CD4-positive, alpha-beta T cell treated with Interleukin-17A for 4 hours (primary cell): ENCODE measurements at regions not wholly inside any gene's neighbourhood (a gene's known extent, or its start where the extent isn't known, plus 50 kb on each side); places are given as distances from the start of the nearest gene placed in this dataset.
"Not testable (repeated sequence)": the region's sequence is repeated elsewhere in the genome, so short reads cannot be mapped to it uniquely, and the experiment has no call there.

Experiments used
- DNase-seq: peaks from one replicate; pipeline ENCODE4 v3.0.0-alpha.2; 2020; ENCODE audit warnings: mixed read lengths

DNA sequence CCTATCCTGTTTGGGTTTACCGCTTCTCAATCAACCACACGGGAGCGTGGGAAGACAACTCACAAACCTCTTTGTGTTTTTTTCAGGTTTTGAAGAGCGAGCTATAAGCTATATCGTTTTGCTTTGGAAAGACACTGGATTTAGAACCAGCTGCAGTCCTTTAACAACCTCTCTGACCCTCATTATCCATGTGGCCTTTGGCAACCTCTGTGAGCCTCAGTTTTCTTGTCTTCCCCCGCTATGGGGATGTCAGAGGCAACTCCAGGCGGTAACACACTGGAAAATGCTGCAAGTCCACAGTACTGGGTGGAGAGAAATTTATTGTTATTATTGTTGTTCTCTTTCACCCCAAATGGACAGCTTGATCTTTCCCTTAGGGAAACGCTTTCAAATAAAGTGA, 100.0 kb downstream of the ETS2 start:
- no peak for DNase-seq

DNA sequence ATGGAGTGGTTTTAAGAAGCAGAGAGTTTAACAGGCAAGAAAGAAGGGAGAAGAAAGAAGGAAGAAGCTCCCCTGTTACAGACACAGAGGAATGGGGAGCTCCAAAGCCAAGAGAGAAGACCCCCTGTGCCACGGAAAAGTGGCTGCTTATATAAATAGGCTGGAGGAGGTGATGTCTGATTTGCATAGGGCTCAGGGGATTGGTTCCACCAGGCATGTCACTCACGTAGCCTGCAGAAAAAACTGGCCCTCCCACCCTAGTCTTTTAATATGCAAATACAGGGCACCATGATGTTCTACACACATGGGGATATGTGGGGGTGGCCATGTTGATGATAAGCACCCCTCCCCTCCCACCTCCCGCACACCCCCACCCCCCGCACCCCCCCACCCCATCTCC, 99.6 kb downstream of the ETS2 start:
- DNase-seq, result no peak

GRCh38 chr21:38903690-38904139, 98.0 kb downstream of the ETS2 start:
- no peak for DNase-seq

DNA sequence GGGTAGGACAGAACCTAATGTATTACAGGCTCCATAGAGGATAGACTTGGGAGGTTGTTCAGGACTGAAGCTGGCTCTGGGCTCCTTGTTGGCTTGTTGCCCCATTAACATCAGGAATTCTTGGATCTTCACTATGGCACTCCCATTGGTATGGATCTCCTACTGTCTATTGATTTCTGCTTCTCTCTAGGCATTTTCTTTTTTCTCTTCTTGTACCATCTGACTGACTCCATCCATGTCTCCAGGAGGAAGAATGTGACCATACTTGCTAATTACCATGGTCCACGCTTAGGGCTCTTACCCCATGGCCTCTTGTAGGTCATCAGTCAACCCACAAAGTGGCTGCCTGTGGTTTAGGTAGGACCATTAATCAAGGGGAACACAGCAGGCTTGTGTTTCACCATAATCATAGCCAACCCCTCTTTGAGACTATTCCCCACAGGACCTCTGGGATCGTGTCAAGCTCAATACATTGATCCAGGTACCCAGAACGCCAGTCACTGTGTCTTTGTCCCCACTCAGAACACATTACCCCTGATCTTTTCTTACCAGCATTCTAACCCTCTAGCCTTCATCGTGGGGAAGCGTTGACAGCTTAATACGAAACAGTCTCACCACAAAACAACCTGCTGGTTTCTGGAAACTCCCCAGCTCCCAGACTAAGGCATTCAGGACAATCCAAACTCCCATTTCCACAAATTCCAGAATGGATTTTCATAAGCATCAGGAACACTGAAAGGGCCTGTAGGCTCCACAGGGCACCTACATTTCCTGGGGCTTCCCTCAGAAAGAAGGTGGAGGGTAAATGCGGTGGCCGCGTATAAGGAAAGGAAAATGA, 97.1 kb downstream of the ETS2 start:
- no peak for DNase-seq

DNA sequence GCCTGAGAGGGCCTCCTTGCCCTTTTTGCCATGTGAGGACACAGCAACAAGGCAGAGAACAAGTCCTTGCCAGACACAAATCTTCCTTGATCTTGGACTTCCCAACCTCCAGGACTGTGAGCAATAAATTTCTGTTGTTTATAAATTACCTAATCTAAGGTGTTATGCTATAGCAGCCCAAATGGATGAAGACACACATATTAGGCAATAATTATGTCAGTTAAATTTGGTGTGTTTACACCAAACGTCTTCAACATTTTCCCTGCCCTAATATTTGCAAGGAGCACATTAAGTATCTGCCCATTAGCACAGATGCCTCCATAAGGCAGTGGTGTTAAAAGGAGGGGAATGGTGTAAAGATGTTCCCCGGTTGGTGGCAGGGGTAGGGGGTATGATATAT, 94.8 kb downstream of the ETS2 start:
- DNase-seq, result no peak

DNA sequence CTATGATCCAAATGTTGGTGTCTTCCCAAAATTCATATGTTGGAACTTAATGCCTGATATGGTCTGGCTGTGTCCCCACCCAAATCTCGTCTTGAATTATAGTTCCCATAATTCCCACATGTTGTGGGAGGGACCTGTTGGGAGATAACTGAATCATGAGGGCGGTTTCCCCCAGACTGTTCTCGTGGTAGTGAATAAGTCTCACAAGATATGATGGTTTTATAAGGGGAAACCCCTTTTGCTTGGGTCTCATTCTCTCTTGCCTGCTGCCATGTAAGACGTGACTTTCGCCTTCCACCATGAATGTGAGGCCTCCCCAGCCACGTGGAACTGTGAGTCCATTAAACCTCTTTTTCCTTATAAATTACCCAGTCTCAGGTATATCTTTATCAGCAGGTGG, 94.3 kb downstream of the ETS2 start:
- not testable (repeated sequence) for DNase-seq

GRCh38 chr21:38899277-38899947, 93.7 kb downstream of the ETS2 start:
- no peak for DNase-seq

GRCh38 chr21:38898422-38899096, 92.8 kb downstream of the ETS2 start:
- no peak for DNase-seq

DNA sequence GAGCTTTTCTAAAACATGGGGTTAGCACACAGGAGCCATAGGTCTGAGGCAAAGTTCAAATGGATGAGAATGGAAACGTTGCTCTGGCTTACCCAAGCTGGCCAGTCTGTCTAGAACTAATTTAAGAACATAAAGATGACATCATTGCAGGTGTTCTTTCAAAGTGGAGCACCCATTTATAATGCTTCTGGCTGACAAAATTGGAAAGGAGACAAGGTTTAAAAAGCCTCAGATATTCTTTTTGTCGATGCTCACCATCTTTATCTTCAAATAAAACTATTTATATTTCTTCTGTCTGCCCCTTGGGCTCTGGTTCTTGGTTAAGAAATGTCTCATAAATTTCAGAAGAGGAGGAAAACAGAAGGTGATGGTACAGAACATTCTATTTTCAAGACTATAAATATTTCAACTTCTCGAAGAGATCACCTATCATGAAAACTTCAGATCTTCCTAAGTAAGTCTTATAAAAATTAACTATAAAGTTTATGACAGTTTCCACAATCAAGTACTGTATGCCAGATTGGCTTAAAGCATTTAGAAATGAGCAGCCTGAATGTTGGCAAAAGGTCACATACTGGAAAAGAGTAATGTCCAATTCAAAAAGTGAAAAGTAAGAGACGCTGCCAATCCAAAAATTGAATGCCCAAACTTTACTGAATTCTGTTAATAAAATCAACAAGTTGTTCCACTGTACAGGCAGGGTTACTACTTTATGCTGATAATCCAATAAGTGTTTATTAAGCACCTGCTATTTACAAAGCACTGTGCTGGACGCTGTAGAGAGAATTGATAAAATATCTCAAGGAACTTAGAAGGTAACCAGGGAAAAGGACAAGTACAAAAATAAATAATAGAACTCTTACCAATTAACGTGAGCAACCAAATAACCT, 92.0 kb downstream of the ETS2 start:
- DNase-seq, result no peak

GRCh38 chr21:38894899-38895298, 89.2 kb downstream of the ETS2 start:
- DNase-seq, result no peak

DNA sequence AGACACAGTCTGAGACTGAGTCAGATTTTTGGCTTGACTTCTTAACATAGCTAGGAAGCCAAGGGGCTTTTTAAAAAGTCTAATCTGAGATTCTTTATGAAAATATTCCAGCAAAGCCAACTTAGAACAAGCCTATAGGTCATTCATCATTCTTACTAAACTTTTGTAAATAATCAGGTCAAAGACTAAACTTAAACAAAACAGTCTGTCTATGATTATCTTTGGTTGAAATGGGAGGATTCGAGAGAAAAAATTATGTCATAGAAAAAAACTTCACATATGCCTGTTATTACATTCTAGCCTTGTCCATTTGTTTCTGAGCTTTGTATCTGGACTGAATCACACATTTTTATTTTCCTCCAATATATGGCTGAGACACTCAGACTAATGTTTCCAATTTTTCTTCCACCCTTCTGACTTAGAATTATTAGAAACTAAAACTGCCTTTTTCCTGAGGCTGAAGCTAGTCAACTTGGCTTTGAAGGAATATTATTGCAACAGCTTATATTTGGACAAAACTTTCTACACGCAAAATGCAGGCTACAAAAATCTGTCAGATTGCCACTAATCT, 83.3 kb downstream of the ETS2 start:
- DNase-seq, result no peak

DNA sequence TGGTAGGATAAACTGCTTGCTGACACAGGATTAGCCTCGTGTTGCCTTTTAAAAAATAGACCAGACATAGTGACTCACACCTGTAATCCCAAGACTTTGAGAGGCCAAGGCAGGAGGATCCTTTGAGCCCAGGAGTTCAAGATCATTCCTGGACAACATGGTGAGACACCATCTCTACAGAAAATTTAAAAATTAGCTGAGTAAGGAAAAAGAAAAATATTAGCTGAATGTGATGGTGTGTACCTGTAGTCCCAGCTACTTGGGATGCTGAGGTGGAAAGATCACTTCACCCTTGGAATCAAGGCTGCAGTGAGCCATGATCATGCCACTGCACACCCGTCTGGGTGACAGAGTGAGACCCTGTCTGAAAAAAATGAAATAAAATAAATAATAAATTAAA, 82.0 kb downstream of the ETS2 start:
- DNase-seq, result no peak

- DNase-seq, result no peak
These were observed 81.4 kb downstream of the ETS2 start for GRCh38 chr21:38887062-38887686.

DNA sequence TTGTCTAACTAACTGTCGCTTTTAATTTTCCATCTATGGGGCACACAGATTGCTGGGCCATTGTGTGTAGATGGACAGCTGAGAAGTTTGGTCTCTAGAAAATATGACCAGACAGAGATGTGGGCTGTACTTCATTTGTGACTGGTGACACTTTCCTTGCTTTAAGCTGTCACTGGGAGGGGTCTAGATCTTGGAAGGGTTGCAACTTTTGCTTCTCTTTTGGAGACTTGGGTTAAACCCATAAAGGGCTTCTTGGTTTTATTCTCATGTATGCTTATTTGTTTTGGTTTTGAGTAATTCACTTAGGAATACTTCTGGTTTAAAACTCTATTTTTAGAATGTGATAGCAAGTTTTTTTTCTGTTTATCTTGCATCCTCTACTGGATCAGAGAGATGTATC, 80.2 kb downstream of the ETS2 start:
- DNase-seq, result no peak

- DNase-seq, result no peak
These were observed 78.7 kb downstream of the ETS2 start for GRCh38 chr21:38884440-38884839.

DNA sequence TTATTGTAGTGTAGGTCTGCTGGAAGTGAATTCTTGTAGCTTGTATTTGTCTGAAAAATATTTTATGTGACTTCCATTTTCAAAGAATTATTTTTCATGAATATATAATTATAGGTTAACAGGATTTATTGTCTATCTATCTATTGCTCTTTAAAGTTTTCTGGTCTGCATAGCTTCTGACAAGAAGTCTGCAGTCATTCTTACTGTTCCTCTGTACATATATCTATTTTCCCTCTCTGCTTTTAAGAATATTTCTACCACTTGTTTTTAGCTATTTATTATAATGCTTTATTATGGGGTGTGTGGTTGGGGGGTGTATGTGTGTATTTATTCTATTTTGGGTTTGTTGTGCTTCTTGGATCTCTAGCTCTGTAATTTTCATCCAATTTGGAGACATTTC, 77.4 kb downstream of the ETS2 start:
- no peak for DNase-seq

DNA sequence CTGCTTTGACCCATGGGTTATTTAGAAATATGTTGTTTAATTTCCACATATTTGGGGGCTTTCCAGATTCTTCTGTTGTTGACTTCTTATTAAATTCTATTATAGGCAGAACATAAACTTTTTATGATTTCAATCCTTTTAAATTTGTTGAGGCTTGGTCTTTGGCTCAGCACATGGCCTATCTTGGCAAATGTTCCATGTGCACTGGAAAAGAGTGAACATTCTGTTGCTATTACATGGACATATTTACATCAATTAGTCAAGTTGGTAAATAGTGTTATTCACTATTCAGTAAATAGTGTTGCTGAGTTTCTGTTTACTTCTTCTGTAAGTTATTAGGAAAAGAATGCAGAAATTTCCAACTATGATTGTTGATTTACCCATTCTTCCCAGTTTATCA, 75.4 kb downstream of the ETS2 start:
- DNase-seq, result no peak

GRCh38 chr21:38880577-38880966, 74.8 kb downstream of the ETS2 start:
- DNase-seq, result no peak

DNA sequence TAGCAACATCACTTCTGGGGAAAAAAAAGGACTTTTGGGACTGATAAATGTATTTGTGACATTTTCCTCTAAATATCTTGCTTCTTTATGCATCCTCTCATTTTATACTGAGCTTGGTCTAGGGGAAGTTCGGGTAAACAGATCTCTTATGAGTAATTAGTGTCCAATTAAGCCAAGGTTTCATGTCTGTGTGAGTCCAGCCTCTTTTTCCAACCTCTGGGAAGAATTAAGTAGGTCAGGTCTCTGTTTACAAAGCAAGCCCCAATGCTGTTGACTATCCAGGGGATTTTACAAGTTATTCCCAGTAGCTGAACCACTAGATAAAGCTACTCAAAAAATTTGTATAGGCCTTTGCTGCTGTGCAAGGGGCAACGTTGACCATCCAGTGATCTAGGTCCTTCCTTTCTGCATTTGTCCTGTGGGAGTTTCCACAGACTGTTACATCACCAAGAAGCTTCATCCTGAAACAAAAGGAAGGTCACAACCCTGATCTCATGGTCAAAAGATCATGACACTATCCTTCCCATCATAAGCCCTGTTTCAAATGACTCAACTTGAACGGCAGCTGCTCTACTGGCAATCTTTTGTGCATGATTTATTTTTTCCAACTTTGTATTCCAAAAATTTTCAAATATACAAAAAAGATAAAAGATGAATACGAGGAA, 74.3 kb downstream of the ETS2 start:
- DNase-seq, result no peak

DNA sequence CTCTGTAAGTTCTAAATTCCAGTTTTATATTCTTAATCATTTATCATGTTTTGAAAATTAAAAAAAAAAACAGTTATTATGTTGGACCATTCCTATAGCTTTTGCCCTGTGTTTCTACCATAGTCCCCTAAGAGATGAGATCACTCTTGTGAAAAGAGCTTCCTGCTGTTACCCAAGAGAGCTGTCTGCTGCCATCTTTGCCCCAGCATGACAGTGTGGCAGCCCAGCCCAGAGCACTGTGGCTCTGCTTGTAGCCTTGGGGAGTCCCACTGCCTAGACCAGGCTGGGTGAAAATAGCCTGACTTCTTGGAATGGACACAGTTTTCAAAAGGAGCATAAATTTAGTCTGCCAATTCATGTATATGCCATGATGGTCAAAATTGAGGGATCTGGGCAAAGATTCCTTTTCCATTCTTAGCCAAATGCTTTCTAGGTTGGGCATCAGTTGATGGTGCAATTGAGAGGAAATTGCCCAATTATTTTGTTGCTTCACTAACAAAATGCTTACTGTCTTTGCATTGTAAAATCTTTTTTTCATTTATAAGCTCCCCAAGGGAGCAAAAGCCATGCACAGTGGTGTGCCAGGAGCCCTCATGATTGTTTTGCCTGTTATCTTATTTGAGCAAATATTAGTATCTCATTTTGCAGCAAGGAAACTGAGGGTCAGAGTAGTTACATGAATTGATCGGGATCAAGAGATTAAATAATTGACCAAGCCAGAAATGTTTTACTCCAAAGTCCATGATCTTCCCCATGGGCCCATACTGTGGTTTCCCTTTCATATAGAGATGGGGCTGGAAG, 72.8 kb downstream of the ETS2 start:
- DNase-seq, result no peak
